HG03457 (cell line): ENCODE measurements at regions not wholly inside any gene's neighbourhood (a gene's known extent, or its start where the extent isn't known, plus 50 kb on each side); places are given as distances from the start of the nearest gene placed in this dataset.
"Not testable (repeated sequence)": the region's sequence is repeated elsewhere in the genome, so short reads cannot be mapped to it uniquely, and the experiment has no call there.

Experiments
- ATAC-seq: cut with Tn5 transposase; IDR thresholded peaks from one replicate; pipeline ENCODE4 v1.9.1; 2021; ENCODE audit warnings: moderate number of reproducible peaks; ENCODE audit not compliant: unreplicated experiment

DNA sequence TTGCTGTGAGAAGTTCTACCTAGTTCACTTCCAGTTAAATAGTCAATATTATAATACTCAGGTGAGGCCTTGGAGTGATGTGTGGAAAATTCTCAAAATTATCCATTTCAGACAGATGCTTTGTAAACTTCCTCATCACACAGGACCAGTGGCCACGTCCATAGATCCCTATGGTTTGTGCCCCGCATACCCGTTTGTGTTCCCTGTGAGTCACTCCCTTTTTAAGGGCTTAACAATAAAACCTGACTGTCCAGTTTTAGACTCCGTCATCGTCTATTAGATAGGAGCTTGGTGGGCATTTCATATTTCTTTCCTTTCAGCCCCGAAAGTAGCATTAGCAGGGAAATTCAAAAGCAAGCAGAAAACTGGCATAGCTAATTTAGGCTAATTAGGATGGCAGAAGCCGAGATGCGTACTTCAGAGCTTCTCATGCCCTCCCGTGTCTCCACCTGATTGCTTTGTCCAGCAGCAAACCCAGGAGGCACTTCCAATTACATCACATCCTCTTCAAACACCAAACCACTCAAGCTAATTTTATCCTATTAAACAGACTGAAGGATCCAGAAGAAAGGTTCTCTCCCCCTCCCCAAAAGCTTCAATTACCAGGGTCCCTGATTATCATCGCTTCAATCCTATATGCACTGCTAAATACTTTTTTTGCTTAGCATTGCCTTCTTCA, 186.6 kb upstream of the OTX2 start:
- no peak for ATAC-seq

DNA sequence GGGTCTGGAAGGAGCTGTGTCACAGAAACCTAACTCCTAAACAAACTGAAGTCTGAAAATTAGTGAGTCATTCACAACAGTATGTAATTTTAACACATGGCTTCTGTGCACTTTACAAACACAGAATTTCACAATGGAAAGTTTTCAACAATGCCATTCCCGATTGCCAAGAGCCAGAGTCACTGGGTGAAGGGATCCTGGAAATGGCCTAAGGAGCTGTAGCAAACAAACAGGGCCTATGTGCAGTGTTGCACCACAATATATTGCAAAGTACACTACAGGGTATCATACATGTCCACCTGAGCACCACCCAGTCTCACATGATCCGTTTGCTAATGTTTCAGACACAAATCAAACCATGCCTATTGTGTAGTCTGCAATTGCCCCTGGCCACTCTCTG, 184.7 kb upstream of the OTX2 start:
- ATAC-seq: no peak

DNA sequence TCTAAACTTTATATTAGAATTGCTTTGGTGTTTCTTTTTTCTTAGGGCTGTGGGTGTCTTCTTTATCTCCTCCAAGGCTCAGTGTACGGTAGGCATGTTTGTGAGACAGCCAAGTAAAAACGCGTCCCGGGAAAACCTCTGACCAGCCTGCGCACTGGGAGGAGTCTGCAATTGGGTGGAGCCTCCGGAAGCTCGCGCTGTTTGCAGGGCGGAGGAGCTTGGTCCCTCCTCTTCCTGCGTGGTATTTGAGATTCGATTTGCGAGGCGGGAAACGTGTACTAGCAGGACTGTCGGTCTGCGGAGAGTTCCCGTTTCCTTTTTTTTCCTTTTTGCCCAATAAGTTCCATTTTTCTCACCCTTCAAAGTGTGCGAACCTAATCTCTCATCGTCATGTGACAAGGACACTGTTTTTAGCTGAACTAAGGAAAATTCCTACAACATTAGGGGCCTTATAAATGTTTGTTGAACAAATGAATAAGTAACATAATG, 182.1 kb upstream of the OTX2 start:
- ATAC-seq: no peak

DNA sequence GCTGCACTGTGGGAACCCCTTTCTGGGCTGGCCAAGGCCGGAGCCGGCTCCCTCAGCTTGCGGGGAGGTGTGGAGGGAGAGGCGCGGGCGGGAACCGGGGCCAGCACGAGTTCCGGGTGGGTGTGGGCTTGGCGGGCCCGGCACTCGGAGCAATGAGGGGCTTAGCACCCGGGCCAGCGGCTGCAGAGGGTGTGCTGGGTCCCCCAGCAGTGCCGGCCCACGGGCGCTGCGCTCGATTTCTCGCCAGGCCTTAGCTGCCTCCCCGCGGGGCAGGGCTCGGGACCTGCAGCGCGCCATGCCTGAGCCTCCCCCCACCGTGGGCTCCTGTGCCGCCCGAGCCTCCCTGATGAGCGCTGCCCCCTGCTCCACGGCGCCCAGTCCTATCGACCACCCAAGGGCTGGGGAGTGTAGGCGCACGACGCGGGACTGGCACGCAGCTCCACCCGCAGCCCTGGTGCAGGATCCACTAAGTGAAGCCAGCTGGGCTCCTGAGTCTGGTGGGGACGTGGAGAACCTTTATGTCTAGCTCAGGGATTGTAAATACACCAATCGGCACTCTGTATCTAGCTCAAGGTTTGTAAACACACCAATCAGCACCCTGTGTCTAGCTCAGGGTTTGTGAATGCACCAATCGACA, 180.8 kb upstream of the OTX2 start:
- not testable (repeated sequence) for ATAC-seq

DNA sequence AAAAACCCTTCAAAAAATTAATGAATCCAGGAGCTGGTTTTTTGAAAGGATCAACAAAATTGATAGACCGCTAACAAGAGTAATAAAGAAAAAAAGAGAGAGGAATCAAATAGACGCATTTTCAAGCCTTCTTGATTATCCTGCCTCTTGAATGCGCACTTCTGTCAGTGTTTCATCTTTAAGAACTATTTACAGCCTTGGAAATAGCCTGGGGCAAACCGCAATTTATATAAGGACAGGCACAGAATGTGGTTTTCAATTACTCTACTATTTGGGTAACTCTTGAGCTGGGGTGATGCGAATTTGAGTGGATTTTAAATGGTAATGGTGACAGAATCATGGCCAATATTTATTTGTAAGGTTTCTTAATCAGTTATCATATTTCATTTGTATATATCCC, 179.1 kb upstream of the OTX2 start:
- ATAC-seq: no peak

DNA sequence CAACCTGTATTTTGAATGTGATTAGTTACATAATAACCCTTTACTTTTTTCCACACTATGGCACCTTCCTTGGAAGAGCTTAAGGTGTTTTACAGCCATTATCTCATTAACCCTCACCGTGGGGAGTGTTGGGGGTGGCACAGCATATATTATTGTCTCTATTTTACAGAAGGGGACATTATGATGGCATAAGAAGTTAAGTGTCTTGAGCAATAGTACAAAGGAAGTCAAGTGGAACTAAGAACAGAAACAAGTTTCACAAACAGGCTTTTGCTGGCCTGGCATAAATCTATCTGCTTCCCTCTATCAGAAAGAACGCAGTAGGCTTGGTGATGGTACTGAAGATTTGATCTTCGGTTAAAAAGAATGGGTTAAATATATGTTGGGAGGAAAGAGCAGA, 169.7 kb upstream of the OTX2 start:
- ATAC-seq: no peak

DNA sequence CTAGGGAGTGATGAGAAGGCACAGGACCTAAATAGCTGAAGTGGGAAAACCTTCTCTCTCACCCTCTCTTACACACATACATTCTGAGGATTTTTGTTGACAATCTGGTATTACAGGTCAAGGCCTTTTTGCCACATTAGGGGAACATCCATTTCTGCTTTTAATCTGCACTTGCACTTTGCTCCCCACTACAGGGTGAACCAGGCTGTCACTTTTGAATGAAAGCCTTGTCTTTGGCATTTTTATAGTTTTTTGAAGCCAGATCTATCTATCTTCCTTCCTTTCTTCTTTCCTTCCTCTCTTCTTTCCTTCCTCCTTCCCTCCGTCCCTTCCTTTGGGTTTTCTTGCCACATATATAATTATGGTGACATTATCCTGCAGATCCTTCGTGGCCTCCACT, 165.9 kb upstream of the OTX2 start:
- no peak for ATAC-seq

DNA sequence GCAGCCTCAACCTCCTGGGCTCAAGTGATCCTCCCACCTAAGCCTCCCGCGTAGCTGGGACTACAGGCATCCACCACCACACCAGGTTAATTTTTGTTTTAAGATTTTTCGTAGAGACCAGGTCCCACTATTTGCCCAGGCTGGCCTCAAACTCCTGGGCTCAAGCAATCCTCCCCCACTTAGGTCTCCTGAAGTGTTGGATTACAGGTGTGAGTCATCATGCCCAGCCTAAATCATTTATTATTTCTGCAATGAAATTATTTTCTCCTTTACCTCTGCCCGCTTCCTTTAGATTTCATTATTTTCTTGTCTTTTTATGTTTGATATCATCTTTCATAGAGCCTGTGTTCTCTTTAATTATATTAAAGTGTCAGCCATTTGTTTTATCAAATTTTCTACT, 165.2 kb upstream of the OTX2 start:
- no peak for ATAC-seq

DNA sequence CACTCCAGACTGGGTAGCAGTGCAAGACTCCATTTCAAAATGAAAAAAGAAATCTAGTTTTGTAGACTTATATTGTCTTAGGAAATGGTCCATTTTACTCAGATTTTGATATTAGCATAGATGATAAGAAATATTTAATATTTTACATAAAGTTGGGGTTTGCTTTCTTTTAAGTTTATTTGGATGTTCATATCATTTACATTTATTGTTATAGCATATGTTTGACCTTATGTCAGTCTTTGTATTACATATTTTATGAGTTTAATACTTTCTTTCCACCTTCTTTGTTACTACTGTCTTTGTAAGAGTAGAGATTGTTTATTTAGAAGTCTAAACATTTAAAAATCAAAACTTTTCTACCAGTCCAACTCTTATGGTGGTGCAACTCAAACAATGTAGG, 162.7 kb upstream of the OTX2 start:
- ATAC-seq: no peak

DNA sequence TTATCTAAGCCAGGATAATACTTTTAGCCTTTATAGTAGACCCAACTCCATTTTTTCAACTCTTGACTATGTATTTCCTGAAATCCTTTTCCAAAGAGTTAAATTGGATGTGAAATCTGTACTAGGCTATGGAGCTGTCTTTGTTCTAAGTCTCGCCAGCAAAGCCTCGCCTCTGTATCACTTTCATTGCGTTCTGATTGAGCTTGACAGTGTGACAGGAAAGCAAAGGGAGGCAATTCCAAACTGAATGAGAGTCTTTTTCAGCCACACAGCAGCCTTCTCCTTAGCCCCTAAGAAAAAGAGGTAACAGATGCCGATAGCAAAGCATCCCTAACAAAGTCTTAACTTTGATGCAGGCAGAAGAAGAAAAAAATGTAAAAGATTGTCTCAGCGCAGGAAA, 154.6 kb upstream of the OTX2 start:
- no peak for ATAC-seq

DNA sequence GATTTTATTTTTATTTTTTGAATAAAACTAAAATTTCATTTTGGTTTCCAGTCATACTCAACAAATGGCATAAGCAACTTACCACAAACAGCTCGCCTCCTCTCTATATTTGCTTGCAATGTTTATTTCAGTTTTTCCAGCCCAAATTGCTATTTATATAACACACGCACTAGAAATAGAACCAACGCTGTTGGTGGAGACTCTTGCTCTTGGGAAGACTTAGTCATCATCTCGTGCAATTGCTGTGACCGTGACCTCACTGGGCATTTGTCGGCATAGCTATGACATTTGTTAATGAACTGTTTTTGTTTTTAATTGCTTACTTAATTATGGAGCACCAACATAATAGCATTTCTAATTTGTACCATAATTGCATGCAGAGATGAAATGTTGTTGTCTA, 153.1 kb upstream of the OTX2 start:
- ATAC-seq: no peak

DNA sequence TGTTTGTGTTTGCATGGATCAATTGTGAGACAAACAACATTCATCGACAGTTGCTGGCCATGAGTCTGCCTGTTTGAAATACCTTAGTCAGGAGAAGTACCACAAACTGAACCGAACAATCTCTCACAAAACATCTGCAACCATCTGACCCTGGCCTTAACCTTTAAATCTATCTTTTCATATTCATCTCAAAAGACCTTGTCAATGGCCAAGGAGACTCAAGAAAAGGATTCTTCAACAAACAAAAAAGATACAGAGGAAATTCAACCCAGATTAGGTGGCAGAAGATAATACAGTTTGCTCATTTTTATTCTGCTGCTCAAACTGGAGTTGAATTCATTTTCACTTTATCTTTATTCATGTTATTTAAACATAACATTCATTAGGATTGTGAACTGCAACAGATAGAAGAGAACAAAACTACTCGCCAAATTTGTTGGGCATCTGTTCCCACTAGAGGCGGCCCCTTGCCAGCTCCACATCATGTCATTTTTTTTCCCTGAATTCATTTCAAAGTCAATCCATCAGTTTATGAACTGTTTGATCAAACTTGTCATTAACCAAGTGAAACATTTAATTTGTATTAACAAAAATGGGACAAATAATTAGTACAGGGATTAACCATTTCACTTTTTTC, 152.3 kb upstream of the OTX2 start:
- no peak for ATAC-seq

DNA sequence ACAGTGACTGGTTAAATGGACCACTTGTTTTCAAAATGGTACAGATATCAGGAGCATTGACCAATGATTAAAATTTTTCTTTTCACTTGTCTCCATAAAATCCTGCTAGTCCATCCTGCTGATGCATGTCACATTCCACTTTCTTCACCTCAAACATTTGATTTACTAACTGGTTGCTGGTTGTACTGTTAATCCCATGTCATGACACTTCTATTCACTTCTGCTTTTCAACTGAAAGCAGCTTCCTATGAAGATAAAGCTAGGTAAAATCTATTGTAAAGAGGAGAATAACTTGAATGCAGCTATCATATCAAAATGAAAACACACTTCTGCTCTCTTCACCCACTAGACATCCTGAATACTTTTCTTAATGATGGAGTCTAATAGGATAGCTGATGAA, 149.6 kb upstream of the OTX2 start:
- no peak for ATAC-seq

DNA sequence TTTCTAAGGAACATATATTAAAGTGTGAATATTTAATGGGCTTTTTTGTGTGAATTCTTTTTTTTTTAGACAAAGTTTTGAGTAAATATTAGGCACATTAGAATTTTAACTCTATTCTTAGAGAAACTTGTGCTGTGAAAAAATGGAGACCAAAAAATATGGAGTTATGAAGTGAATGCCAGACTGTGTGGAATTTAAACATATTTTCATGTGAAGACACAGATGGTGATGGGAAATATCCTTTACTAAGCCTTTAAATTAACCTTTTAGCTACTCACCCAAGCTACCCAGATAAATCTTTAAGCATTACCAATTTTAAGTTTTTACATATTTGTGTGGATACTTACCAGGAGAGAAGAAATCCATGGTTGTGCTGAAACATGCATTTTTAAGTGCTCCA, 148.8 kb upstream of the OTX2 start:
- no peak for ATAC-seq

DNA sequence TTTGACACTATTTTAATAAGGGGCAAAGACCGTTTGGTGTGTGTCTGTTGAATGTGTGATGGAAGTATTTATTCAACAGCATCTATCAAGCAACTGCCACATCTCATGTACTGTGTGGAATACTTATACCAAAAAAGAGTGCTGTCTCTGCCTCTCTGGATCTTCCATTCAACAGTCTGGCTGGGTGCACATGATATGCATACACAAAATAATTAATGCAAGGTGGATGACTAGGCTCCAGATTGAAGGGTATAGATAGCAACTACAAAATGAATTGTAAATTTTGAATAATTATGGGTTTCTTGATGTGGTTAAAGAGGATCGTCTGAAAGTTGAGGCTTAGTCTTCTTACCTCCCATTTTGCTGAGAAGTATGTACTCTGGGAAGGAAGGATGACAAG, 145.9 kb upstream of the OTX2 start:
- no peak for ATAC-seq

DNA sequence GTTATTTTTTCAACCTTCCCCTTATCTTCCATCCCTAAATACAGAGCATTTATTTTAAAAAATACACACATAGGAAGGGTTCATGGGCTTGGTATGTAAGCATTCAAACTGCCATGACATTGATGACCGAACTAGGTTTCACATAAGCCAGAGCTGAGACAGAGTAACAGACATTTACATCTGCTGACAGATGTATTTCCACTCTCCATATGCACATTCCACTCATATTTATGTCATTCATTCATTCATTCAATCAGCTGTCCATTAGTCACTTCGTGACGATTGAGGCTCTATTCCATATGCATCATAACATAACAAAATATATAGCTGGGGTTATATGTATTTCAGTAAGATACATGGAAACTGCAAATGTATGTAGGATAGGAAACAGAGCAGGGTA, 145.5 kb upstream of the OTX2 start:
- ATAC-seq: no peak

DNA sequence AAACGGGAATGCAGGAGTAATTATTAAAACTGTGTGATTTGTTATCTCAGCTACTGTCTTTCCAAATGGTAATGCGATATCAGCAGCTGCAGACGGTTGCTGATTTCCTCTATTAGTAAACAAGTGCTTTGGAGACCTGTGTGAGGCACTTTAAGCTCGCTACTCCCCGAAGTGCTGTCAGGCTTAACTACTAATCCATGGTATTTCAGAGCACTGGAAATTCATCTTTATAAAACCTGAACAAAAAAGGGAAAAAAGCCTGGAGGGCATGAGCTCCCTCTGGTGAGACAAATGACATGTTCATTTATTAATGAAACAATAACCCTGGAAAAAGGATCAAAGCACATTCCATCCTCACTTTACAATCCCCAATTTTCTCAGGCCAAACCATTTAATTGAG, 143.6 kb upstream of the OTX2 start:
- ATAC-seq: no peak

DNA sequence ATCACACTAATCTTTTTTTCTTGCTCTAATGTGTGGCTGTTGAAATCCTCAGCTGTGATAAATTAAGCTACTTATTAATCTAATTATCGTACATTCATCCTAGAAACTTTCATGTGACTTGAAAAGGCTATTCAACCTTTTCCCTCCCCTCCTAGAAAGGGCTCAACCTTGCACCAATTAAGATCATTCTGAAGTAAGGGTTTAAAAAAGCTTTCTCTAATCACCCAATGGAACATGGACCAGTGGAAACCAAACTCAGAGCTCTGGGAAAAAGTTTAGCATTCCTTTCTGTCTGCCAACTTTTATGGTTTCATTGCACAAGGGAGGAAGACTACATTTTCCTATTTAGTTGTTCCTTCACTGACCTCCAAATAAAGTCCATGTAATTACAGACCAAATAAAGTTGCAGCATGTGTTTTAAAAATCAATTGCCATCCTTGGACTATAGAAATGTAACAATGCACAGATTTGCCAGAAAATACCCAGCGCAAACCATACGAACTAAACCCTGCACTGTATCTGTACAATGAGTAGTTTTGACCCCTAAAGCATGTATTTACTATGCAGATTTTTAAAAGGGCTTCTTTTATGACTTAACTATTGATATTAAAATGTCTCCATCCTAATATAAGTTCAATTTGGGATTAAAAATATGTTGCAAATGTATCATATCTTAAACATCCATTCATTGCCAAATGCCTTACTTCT, 142.6 kb upstream of the OTX2 start:
- no peak for ATAC-seq

DNA sequence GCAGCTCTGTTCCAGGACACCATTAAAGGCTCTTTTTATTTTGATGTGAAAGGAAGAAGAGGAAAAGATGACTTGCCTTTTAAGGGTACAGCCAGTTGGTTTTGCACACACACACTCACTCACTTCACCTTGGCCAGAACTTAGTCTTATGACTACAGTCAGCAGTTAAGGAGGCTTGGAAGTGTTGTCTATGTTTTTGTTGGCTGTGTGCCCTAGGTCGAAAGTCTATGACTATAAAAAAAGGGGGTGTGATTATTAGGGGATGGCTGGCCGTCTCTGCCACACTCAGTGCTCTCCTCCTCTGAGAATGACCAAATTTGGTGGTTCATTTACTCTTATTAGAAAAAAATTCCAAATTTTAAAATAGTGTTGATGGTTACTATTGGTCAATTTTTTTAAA, 139.5 kb upstream of the OTX2 start:
- no peak for ATAC-seq

DNA sequence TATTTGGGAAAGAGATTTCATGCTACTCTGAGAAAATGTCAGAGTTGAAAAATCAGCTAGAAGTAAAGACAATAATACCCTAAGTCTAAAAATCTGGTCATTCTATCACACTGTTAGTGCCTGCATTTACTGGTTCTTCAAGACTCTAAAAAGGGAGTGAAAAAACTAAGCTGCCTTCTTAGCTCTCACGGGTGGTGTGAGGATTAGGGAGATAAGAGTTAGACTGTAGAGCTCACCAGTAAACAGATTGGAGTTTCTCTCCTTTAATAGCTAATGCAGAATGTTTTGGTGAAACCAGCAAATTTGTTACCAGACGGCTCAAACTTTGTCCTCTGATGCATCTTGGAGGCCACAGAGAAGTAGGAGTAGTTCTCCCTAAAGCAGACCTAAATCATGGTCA, 135.0 kb upstream of the OTX2 start:
- ATAC-seq: no peak

DNA sequence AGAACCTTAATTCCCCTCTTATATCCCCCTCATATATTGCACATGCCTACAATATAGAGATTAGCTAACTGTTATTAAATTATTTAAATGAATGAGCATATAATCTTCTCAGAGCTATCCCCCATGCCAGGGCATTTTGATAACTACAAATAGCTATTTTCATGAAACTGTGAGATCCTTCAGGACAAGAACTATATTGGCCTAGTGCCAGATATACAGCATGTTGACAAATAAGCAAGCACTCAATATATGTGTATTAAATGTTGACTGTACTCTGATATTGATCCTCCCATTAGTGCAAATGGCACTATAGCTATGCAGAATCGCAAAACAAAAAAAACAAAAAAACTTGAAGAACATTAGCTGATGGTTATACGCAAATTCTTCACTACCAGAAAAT, 134.1 kb upstream of the OTX2 start:
- ATAC-seq: no peak

DNA sequence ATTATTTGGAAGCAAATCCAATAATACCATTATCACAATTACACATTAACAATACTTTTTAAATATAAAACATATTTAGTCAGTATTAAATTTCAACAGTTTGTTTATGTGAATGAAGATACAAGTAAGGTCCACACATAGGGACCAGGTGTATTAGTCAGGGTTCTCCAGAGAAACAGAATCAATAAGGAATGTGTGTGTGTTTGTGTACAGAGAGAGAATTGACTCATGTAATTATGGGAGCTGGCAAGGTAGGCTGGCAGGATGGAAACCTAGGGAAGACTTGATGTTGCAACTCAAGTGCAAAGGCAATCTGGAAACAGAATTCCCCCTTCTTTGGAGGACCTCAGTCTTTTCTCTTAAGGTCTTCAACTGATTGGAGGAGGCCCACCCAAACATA, 123.2 kb upstream of the OTX2 start:
- no peak for ATAC-seq
